ENCODE measurements at regions not wholly inside any gene's neighbourhood (a gene's known extent, or its start where the extent isn't known, plus 50 kb on each side); places are given as distances from the start of the nearest gene placed in this dataset.
"Not testable (repeated sequence)": the region's sequence is repeated elsewhere in the genome, so short reads cannot be mapped to it uniquely, and the experiment has no call there.

DNA sequence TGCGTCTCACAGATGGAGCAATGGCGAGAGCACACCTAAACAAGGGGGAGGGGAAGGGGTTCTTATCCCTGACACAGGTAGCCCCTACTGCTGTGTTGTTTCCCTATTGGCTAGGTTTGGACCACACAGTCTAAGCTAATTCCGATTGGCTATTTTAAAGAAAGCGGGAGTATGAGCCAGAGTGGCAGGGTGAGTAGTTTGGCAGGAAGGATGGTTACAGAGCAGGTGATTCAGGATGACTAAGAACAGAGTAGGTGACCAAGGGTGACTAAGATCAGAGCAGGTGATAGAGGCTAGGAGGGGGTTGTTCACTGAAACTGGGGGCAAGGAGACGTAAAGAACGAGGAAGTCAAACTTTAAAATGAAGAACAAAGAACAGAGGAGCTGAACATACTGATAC is 511.8 kb downstream of the EDEM1 start:
- DNase-seq: no peak

DNA sequence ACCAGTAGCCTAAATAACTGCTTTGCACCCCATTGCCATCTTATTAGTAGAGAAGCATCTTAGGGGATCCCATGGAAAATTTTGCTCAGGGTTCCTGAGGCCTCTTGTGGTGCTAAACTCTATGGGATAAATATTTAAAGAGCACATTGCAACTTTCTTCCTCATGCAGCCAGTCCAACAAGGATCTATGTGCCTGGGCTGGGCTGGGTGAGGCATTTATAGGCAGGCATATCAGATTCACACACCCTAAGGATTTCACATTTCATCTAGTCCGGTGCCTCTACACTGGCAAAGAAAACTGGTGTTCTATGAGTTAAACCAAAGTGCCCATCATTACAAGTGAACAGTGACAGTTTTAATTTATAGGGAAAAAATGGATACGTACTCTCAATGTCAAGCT is 512.3 kb downstream of the EDEM1 start:
- no peak for DNase-seq

DNA sequence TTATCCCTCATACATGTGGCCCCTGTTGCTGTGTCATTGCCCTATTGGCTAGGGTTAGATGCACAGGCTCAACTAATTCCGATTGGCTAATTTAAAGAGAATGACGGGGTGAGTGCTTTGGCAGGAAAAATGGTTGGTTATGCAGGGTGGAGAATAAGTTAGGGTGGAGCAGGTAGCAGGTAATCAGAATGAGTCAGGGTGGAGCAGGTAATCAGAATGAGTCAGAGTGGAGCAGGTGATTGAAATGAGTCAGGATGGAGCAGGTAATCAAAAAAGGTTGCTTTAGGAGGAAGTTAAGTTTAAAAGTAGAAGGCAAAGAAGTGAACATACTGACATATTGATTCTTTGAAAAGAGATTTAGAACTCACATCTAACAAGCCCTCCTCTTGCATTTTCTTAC is 513.5 kb downstream of the EDEM1 start:
- DNase-seq: not testable (repeated sequence)

DNA sequence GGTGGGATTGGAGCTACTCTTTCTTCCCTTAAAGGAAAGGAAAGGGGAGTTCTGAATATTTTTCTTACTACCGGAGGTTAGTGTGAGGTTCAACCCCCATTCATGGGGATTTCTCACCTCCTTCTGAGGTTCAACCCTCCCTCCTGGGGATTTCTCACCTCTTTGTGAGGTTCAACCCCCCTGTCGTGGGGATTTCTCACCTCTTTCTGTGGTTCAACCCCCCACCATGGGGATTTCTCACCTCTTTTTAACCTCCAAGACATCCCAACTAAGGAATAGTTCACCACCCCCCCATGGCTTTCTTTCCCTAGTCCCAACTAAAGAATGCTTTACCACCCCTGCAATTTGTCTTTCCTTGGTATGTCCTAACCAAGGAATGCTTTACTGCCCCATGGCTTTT is 520.3 kb downstream of the EDEM1 start:
- no peak for DNase-seq

DNA sequence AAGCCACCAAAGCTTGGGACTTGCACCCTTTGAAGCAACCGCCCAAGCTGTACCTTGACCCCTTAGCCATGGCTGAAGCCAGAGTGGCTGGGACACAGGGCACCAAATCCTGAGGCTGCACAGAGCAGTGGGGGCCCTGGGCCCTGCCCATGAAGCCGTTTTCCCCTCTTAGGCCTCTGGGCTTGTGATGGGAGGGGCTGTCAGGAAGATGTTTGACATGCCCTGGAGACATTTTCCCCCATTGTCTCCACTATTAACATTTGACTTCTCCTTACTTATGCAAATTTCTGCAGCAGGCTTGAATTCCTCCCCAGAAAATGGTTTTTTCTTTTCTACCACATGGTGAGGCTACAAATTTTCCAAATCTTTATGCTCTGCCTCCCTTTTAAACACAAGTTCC is 522.2 kb downstream of the EDEM1 start:
- no peak for DNase-seq

DNA sequence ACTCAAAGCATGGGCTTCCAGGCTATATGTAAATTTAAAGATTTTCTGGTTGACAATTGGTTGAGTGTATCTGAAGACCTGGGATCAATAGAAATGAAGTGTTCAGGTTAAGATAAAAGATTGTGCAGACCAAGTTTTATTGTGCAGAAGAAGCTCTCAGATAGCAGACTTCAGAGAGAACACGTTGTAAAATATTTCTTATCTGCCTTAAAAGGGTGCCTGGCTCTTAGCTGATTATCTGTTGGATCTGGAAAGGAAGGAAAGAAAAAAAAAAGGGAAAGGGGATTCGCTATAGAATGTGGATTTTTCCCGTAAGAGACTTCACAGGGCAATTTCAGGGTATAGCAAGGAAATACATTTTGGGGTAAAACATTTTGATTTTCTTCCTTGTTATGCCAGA is 523.2 kb downstream of the EDEM1 start:
- DNase-seq: no peak

DNA sequence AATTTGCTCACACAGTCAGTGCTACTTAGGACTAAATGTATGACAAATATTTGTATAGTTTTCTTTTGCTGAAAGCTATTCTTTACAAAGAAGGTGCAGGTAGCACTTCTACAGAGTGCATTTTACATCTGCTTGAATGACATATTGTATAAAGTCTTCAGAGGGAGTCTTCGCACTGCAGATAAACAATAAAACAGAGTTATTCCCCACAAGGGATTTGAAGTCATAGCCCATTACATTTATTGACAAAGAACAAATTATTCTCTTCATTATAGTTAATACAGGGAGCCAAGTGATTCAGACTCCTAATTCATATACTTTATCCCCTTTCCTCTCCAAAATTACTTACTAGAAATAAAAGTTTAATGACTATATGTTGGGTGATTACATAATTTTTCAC is 529.7 kb downstream of the EDEM1 start:
- DNase-seq: no peak

DNA sequence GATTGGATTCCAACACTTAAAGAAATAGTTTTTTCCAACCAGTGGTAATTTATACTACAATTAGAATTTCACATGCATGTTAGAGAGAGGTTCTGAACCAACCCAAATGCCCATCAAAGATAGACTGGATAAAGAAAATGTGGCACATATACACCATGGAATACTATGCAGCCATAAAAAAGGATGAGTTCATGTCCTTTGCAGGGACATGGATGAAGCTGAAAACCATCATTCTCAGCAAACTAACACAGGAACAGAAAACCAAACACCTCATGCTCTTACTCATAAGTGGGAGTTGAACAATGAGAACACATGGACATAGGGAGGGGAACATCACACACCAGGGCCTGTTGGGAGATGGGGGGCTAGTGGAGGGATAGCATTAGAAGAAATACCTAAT is 532.2 kb downstream of the EDEM1 start:
- not testable (repeated sequence) for DNase-seq

DNA sequence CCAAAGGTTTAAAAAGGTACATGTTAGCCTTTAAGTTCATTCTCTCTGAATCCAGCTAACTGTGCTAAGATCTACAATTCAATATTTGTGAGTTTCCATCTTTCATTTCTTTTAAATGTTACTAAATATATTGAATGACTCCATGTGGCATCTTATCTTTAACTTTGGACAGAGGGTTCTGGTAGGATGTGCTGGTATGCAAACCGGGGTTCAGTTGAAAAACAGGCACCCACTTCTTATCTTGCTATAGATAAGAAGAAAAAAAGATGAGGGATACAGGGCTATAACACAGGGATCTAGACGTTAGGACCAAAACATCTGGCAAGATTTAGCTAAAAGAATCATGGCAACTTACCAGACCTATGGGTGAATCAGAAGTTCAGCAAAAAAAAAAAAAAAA is 538.3 kb downstream of the EDEM1 start:
- DNase-seq: no peak

DNA sequence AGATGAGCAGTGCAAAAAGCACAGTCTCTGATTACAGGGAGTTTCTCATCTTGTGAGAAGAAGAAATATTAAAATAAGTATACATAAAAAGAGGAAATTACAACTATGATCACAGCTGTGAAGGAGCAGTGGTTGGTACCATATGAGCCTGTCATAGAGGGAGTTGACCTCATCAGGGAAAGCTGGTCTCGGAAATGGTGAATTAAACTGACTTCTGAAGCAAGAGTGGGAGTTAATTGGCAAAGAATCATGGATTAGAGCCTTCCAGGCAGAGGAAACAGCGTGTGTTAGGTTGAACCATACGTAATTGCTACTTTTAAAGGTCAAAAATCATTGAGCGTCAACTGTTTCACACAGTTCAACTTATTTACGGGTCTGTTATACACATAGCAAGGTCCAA is 539.1 kb downstream of the EDEM1 start:
- no peak for DNase-seq

DNA sequence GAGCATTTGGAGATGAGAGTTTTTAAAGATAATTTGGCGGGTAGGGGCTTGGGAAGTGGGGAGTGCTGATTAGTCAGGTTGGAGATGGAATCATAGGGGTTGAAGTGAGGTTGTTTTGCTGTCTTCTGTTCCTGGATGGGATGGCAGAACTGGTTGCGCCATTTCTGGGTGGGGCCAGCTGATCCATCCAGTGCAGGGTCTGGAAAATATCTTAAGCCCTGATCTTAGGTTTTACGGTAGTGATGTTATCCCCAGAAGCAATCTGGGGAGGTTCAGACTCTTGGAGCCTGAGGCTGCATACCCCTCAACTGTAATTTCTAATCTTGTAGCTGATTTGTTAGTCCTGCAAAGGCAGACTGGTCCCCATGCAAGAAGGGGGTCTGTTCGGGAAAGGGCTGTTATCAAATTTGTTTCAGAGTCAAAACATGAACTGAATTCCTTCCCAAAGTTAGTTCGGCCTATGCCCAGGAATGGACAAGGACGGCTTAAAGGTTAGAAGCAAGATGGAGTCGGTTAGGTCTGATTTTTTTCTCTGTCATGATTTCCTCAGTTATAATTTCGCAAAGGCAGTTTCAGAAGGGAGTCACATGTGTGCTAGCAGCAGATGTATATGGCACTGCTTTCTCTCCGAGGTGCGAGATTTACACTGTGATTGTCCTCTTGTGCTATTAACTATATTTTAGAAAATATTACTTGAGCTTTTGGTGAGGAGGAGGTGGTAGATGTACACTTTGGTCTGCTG is 540.4 kb downstream of the EDEM1 start:
- DNase-seq: no peak

DNA sequence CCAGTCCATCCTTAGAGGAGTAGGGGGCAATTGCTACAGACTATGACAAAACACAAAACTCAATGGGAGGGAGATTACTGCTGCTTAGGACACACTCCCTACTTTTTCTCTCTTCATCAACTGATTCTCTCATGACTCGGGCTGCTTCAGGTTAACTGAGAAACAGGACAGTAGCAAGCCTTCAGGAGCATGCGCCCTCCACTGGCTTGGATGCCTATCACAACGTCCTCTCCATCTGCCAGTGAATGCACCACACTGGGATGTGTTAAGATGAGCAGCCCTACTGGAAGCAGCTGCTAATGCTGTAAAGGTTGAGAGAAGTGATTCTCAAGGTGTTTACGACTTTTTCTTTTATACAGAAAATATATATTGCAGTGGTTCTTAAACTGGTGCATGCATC is 542.3 kb downstream of the EDEM1 start:
- DNase-seq: no peak

DNA sequence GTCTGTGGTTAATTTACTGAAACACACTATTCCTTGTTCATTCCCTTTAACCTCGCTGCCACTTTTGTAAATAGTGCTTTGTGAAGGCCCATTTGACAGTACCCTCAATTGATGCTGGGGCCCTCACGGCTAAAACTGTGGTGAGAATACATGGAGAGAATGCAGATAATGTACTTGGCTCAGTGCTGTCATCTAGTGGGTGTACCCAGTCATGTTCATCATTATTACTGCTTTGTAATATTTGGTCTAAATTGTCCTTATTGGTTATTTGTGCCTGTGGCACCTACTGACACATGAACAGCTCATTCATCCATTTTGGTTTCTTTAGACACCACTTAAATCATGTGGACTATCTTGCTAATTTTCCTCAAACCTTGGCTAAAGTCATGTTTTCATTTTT is 543.6 kb downstream of the EDEM1 start:
- DNase-seq: no peak

DNA sequence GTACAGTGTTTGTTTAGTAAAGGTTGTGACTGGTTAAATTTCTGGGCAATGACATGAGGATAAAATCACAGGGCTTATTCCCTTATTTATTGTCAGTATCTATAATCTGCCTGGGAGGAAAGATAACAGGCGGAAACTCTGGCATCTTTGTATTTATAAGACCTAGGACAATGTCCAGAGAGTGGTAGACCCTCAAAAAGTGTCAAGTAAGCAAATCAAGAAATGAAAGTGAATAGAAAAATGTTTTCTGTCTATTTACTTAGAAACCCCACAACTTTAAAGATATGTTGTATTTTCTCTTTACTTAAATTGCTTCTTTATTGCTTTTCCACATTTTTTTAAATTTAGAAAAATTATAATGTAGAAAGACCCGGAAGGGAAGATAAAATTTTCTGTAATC is 544.6 kb downstream of the EDEM1 start:
- no peak for DNase-seq

DNA sequence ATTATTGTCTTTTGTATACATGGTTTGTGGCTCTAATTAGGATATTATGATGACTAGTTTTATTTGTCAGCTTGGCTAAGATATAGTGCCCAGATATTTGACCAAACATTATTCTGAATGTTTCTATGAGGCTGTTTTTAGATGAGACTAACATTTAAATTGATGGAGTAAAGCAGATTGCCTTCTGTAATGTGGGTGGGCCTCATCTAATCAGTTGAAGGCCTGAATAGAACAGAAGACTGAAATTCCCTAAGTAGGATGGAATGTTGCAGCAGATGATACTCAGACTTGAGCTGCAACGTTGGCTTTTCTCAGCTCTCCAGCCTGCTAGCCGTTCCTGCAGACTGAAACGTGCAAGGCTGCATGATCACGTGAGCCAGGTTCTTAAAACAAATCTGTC is 546.5 kb downstream of the EDEM1 start:
- DNase-seq: no peak

DNA sequence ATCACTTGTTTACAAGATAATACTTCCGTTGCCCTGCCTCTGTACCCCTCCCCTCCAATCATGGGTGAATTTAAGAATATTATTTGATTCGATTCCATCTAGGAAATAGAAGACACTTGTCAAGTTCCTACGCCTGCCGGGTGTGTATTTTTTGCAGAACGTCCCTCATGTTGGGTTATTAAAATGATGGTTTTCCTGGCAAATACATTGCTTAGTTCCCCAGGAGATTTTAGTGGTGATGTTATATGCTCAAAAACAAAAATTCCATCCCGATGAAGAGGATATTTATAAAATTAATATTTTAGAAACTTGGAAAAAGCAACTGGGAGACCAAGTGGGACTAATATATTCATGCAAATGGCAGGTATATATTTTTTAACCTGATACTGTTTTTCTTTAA is 548.4 kb downstream of the EDEM1 start:
- no peak for DNase-seq

DNA sequence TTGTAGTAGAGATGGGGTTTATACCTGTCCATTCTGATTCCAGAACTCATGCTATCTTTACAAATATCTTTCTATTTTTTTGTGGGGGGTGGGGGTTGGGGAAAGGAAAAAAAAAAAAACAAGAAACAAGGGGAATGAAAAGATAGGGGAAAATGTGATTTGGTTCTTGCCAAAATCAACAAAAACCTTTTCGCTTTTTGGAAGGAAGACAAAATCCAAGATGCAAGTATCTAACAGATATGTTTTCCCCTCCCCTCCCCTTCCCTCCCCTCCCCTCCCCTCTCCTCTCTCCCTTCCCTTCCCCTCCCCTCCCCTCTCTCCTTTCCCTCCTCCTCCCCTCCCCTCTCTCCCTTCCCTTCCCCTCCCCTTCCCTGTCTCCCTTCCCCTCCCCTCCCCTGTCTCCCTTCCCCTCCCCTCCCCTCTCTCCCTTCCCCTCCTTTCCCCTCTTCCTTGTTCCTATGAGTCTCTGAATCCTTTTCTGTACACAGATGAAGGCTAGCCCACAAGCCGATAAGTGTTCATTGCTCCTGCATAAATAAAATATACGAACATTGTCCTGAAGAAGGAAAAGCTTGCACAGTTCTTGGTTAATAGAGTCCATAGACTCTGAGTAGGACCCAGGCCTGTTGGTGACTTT is 551.9 kb downstream of the EDEM1 start:
- no peak for DNase-seq

DNA sequence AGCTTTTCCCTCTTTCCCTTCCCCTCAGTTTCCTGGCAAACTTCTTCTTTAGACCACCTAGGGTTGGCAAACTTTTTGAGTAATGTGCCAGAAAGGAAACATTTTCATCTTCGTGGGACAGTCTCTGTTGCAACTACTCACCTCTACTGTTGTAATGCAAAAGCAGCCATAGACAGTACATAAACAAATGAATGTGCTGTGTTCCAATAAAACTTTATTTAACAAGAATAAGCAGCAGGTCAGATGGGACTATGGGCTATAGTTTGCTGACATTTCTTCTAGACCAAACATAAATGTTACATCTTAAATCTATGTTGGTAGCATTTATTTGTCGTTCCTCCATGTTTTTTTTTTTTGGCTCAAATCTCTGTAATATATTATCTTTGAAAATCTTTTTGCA is 552.4 kb downstream of the EDEM1 start:
- DNase-seq: no peak

DNA sequence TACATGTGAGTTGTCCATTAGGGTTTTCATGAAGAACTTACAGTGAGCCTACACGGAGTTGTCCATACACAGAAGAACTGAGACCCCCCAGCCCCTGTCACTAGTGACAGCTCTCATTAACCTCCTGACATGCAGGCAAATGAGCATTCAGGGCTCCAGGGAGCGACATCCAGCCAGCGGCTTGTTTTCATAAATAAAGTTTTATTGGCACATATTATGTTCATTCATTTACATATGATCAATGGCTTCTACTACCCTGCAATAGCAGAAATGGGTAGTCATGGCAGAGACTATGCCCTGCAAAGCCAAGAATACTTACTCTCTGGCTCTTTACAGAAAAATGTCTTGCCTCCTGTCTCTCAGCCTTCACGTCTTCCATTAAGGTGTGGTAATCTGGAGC is 553.5 kb downstream of the EDEM1 start:
- no peak for DNase-seq

DNA sequence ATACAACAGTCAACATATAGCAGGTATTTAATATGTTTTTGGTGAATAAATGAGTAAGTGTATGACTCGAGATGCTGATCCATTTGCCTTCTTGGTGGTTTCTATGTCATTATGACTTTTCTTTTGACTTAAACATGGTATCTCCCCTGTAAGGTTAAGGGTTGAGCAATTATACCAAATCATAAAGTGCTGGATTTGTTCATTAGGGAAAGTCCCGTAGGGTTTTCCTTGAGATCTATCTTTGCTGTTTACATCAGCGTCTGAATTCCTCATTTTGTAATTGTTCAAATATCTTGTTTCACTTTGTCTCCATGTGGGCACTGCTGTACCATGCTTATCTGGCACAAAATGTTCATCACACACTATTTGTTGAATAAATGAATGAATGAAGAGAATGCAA is 562.6 kb downstream of the EDEM1 start:
- DNase-seq: no peak

DNA sequence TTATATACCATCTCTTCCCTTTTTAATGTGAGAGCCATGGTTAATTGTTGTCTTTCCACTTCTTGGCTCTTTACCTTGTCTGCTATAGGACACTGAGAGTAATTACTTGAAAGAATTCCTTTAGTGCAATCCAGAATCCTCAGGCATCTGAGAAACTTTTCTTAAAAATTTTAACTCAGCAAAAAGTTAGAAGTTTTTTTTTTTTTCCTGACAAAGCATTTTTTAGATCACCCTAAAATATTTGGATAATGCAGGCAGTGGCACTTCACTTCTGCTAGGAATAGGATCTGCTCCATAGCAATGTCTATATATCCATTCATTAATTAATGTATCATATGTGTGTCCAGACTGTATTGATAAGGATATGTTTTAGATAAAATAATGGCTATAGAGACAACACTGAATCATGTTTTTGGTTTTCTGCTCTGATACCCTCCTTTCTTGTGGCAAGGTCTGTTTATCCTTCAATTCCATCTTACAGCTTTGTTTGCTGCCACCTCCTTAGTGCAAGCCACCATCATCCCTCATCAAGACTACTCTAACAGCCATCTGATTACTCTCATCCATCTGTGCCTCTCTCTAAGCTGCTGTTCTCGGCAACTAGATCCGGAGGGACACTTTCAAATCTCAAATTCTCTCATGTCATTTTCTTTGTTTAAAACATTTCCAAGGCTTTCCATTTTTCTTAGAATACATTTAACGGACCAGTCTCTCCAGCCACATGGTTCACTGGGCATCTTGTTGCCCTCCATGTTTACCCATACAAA is 563.5 kb downstream of the EDEM1 start:
- no peak for DNase-seq

DNA sequence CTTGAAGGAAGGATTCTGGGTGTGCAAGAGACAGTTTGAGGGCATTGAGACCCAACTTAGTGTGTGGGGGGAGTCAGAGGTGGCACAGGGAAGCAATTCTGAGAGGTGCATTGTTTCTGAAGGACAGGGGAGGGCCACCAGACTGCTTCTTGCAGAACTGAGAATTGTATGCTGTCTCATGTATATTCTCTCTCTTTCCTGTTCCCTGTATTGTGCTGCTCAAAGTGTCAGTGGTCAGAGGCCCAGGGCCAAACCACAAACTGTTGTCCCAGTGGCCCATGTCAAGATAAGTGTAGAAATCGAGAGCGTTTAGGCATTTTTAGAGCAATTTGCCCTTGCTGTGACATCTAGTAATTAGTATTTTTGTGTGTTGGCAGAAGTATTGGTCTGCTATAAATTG is 567.1 kb downstream of the EDEM1 start:
- DNase-seq: no peak

DNA sequence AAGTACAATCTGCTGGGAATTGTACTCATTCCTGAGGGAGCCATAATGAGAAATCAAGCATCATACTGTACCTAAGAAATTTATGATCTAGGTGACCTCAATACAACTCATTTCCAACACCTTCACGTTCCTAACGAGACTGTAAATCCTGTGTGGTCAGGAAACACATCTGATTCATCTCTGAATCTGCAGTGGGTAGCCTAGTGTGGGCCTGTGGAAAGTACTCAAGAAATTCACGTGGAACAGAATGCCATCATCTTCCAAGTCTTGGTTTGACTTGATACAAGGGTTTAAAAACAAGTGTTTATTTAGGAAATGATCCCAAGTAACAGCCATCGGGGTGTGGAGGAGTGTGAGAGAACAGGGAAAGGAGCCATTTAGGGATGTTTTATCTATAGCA is 568.9 kb downstream of the EDEM1 start:
- no peak for DNase-seq

DNA sequence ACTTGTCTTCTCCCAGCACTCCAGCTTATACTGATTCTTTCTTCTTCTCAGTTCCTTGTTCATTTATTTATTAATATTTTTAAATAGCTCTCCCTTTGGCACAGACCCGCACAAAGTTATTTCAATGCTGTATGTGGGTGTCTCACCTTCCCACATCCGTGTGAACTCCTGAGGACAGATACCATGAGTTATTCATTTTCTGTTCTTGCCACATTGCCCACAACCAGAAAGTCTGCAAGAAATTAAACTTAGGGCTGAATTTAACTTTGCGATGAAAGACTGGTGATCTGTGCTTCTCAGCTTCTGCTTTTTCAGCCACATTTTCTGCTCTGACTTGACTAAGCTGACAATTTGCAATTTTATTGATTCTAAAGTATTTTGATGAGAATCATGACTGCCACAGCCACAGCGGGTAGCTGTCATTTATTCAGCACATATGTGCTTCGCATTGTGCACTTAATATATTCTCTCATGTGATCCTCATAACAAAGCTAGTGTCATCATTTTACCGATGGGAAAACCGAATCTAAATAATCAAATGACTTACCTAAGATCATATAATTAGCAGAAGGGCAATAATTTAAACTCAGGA is 569.8 kb downstream of the EDEM1 start:
- no peak for DNase-seq
